Psoas muscle (tissue), 7 donors: ENCODE measurements at regions not wholly inside any gene's neighbourhood (a gene's known extent, or its start where the extent isn't known, plus 50 kb on each side); places are given as distances from the start of the nearest gene placed in this dataset.
"Not testable (repeated sequence)": the region's sequence is repeated elsewhere in the genome, so short reads cannot be mapped to it uniquely, and the experiment has no call there.

ENCODE experiments used
- ATAC-seq, 4 donors: fragments of 200-7000 bp; cut with Tn5 transposase; one replicate each; pipeline ENCODE4 v1.9.1; 2020; ENCODE audit warnings: moderate library complexity in 3 of 4, mild to moderate bottlenecking in 2 of 4
- DNase-seq, 2 donors: peaks; one replicate each; pipeline ENCODE4 v3.0.0-alpha.2; 2020
- H3K27ac ChIP-seq: fragments of 200-600 bp; one replicate; pipeline ENCODE4 v1.8.0; 2022
- H3K27me3 ChIP-seq, 3 donors: fragments of 200-600 bp in 1 of 3; one replicate each; pipeline versions ENCODE4 v1.6.1 to v1.8.0; 2013 to 2022; ENCODE audit warnings: low read length in 2 of 3, mild to moderate bottlenecking in 2 of 3, moderate library complexity in 1 of 3; ENCODE audit not compliant: insufficient read depth in 3 of 3
- H3K36me3 ChIP-seq, 2 donors: fragments of 200-600 bp in 1 of 2; one replicate each; pipeline versions ENCODE4 v1.6.1 to v1.8.0; 2013 to 2022; ENCODE audit warnings: low read depth in 1 of 2, mild to moderate bottlenecking in 1 of 2, moderate library complexity in 1 of 2; ENCODE audit not compliant: insufficient read depth in 1 of 2
- H3K4me1 ChIP-seq: fragments of 200-600 bp; one replicate; pipeline ENCODE4 v1.8.0; 2022
- H3K4me3 ChIP-seq: fragments of 200-600 bp; one replicate; pipeline ENCODE4 v1.8.0; 2022; ENCODE audit warnings: mild to moderate bottlenecking
- H3K9me3 ChIP-seq: fragments of 200-600 bp; one replicate; pipeline ENCODE4 v1.8.0; 2022
- CTCF ChIP-seq: fragments of 200-600 bp; IDR thresholded peaks from one replicate; pipeline ENCODE4 v1.8.0; 2022; ENCODE audit warnings: antibody characterized with exemption
- WGBS, 3 donors: extraction: QIAGEN DNeasy Blood & Tissue Kit; methylation state at CpG; one replicate each; pipeline versions ENCODE4 v1.1.6 to v1.1.7; 2013; 5-methylcytosine and 5-hydroxymethylcytosine counted together
- intact Hi-C, 2 donors: fragments of 100-400 bp; cut with DNase I; formaldehyde crosslinking; loops; one replicate each; pipeline versions ENCODE4 v1.11.0 to v1.14.2; 2022
- donor health status: healthy with polysubstance abuse.
- donor health status: DM: no; HTN: no; CAD: no; lungs with moderate emphysema.
- donor health status: Bipolar disorder and iron deficiency.
- donor health status: healthy.
- donor health status: DM: yes; HTN: yes; CAD: no.
- donor health status: DM: no; HTN: no; CAD: no.
- donor health status: DM: yes; HTN: yes; CAD: no.

GRCh38 chr4:107449611-107450369 lies 270.2 kb downstream of the PAPSS1 start:
- no peak for DNase-seq
- TF ChIP-seq CTCF = no peak
- intact Hi-C loops = no loop called here
- Histone ChIP-seq H3K36me3 (no peaks in the 10 kb centered on the region), H3K27me3 (no peaks in the 10 kb centered on the region), H3K4me3 (no peak overlapping the region), H3K9me3 (no peaks in the 10 kb centered on the region), H3K4me1 (peaks cover 7% of the 10 kb centered on the region), H3K27ac (no peak overlapping the region)
- ATAC-seq = no peak
- WGBS, 3 donors = 12 to 18% (median 13%) methylated on average over 4 of the region's 4 CpGs

GRCh38 chr4:107442538-107443111 lies 277.4 kb downstream of the PAPSS1 start:
- H3K36me3 ChIP-seq = no peaks in the 10 kb centered on the region
- DNase-seq (no peak), ATAC-seq (no peak)
- no peak overlapping the region for H3K27ac ChIP-seq
- H3K4me1 ChIP-seq = no peaks in the 10 kb centered on the region
- intact Hi-C loops = no loop called here
- no peaks in the 10 kb centered on the region for H3K9me3 ChIP-seq
- no peak for TF ChIP-seq CTCF
- 45 to 82% (median 63%) methylated on average over 3 of the region's 3 CpGs for WGBS, 3 donors
- H3K4me3 ChIP-seq = no peak overlapping the region
- H3K27me3 ChIP-seq = no peaks in the 10 kb centered on the region

- WGBS, 3 donors = 91 to 100% (median 96%) methylated on average over 3 of the region's 3 CpGs
- intact Hi-C loops = no loop called here
- DNase-seq (no peak), ATAC-seq (no peak)
- no peak for TF ChIP-seq CTCF
- no peaks in the 10 kb centered on the region for H3K9me3 ChIP-seq
- H3K36me3 ChIP-seq = no peaks in the 10 kb centered on the region
- H3K4me3 ChIP-seq = no peak overlapping the region
- H3K4me1 ChIP-seq = no peaks in the 10 kb centered on the region
- H3K27ac ChIP-seq = no peak overlapping the region
- H3K27me3 ChIP-seq = no peaks in the 10 kb centered on the region
Observed at GRCh38 chr4:107439401-107439800, 280.6 kb downstream of the PAPSS1 start.

GRCh38 chr4:107436471-107436870 lies 283.6 kb downstream of the PAPSS1 start:
- DNase-seq, H3K27me3 ChIP-seq, H3K4me3 ChIP-seq, intact Hi-C loops, H3K9me3 ChIP-seq, ATAC-seq, H3K27ac ChIP-seq, H3K36me3 ChIP-seq, H3K4me1 ChIP-seq: not testable (repeated sequence)
- WGBS, 3 donors = 20 to 33% (median 24%) methylated on average over 1 of the region's 1 CpG

GRCh38 chr4:107432451-107432850 lies 287.6 kb downstream of the PAPSS1 start:
- H3K27me3 ChIP-seq = no peaks in the 10 kb centered on the region
- ATAC-seq (no peak), DNase-seq (no peak)
- H3K4me3 ChIP-seq = no peak overlapping the region
- no peak overlapping the region for H3K27ac ChIP-seq
- no peaks in the 10 kb centered on the region for H3K36me3 ChIP-seq
- H3K4me1 ChIP-seq = no peaks in the 10 kb centered on the region
- TF ChIP-seq CTCF = no peak
- no peaks in the 10 kb centered on the region for H3K9me3 ChIP-seq
- intact Hi-C loops = no loop called here
